CD4-positive, alpha-beta T cell (primary cell): ENCODE measurements at regions not wholly inside any gene's neighbourhood (a gene's known extent, or its start where the extent isn't known, plus 50 kb on each side); places are given as distances from the start of the nearest gene placed in this dataset.
"Not testable (repeated sequence)": the region's sequence is repeated elsewhere in the genome, so short reads cannot be mapped to it uniquely, and the experiment has no call there.

Experiments
- ATAC-seq: fragments of 200-7000 bp; cut with Tn5 transposase; one replicate; pipeline ENCODE4 v1.10.0; 2022; ENCODE audit warnings: mild to moderate bottlenecking; ENCODE audit not compliant: poor library complexity
- CTCF ChIA-PET: fragments of 350-600 bp; sonication (Branson Sonifier 250); formaldehyde crosslinking; loops from one replicate; lab custom pipeline; 2021; ENCODE audit warnings: antibody characterized with exemption, inconsistent platforms; lab: Charles Lee
- POLR2A ChIA-PET: fragments of 350-600 bp; sonication (Branson Sonifier 250); formaldehyde crosslinking; loops from one replicate; lab custom pipeline; 2021; ENCODE audit warnings: antibody characterized with exemption, inconsistent platforms; lab: Charles Lee
- DNase-seq, 14 experiments: peaks; one replicate each; pipeline ENCODE4 v3.0.0-alpha.2; 2013 to 2020; ENCODE audit warnings: mixed read lengths in 2 of 14
- H3K27ac ChIP-seq, 2 donors: one replicate each; pipeline versions ENCODE4 v1.5.1 to v1.7.0; 2013; ENCODE audit warnings: low read length in 2 of 2, low read depth in 1 of 2, mild to moderate bottlenecking in 1 of 2
- H3K27me3 ChIP-seq, 2 experiments: 1 replicate in 1 of 2; 2 replicates in 1 of 2; pipeline versions ENCODE4 v1.6.1 to v1.7.0; 2013; ENCODE audit warnings: low read length in 2 of 2, control low read depth in 1 of 2, mild to moderate bottlenecking in 1 of 2, moderate library complexity in 1 of 2; ENCODE audit not compliant: insufficient read depth in 2 of 2, control insufficient read depth in 1 of 2
- H3K36me3 ChIP-seq: one replicate; pipeline ENCODE4 v1.6.1; 2013; ENCODE audit warnings: low read length, control low read depth; ENCODE audit not compliant: insufficient read depth
- H3K4me1 ChIP-seq: one replicate; pipeline ENCODE4 v1.6.1; 2013; ENCODE audit warnings: low read length, control low read depth; ENCODE audit not compliant: insufficient read depth
- H3K4me3 ChIP-seq: one replicate; pipeline ENCODE4 v1.5.1; 2013; ENCODE audit warnings: mild to moderate bottlenecking, low read length, moderate library complexity
- H3K9me3 ChIP-seq, 2 experiments: 1 replicate in 1 of 2; 2 replicates in 1 of 2; pipeline versions ENCODE4 v1.6.1 to v1.7.0; 2013; ENCODE audit warnings: low read length in 2 of 2, mild to moderate bottlenecking in 2 of 2, control low read depth in 1 of 2, moderate library complexity in 1 of 2; ENCODE audit not compliant: control insufficient read depth in 1 of 2, insufficient read depth in 1 of 2
- H3K27ac Mint-ChIP-seq: one replicate; pipeline ENCODE4 v1.8.0; 2020; ENCODE audit warnings: mixed read lengths
- H3K27me3 Mint-ChIP-seq: one replicate; pipeline ENCODE4 v1.8.0; 2021; ENCODE audit warnings: mixed read lengths
- H3K36me3 Mint-ChIP-seq: one replicate; pipeline ENCODE4 v1.8.0; 2021; ENCODE audit warnings: low read depth, mixed read lengths
- H3K4me1 Mint-ChIP-seq: one replicate; pipeline ENCODE4 v1.8.0; 2021; ENCODE audit warnings: low read depth, mixed read lengths
- H3K4me3 Mint-ChIP-seq: one replicate; pipeline ENCODE4 v1.8.0; 2020; ENCODE audit warnings: mild to moderate bottlenecking, mixed read lengths
- H3K9me3 Mint-ChIP-seq: one replicate; pipeline ENCODE4 v1.8.0; 2020; ENCODE audit warnings: mixed read lengths
- CTCF ChIP-seq: fragments of 200-600 bp; IDR thresholded peaks from one replicate; pipeline ENCODE4 v1.8.0; 2022; ENCODE audit warnings: antibody characterized with exemption, mild to moderate bottlenecking
- intact Hi-C, 2 experiments: fragments of 100-400 bp; cut with DNase I in 1 of 2; cut with micrococcal nuclease in 1 of 2; formaldehyde crosslinking; loops; one replicate each; pipeline versions ENCODE4 v1.15.1 to v1.9.0; 2023 to 2025; cut with DNase I, micrococcal nuclease

GRCh38 chr6:140660295-140660694, 1285.8 kb upstream of the CITED2 start:
- no peaks in the 10 kb centered on the region for H3K9me3 ChIP-seq
- TF ChIP-seq CTCF = no peak
- Mint-ChIP-seq H3K4me1 (no peaks in the 10 kb centered on the region), H3K27me3 (no peaks in the 10 kb centered on the region), H3K27ac (no peak overlapping the region), H3K4me3 (no peak overlapping the region), H3K36me3 (no peaks in the 10 kb centered on the region), H3K9me3 (no peaks in the 10 kb centered on the region)
- no peak overlapping the region for H3K27ac ChIP-seq
- ATAC-seq = no peak
- no peaks in the 10 kb centered on the region for H3K27me3 ChIP-seq
- no peak overlapping the region for H3K4me3 ChIP-seq
- ChIA-PET CTCF (no interaction called here), POLR2A (no interaction called here)
- H3K4me1 ChIP-seq = no peaks in the 10 kb centered on the region
- no peaks in the 10 kb centered on the region for H3K36me3 ChIP-seq
- DNase-seq = no peak
- intact Hi-C loops = no loop called here

- H3K27ac Mint-ChIP-seq = no peak overlapping the region
- CTCF ChIA-PET = no interaction called here
- no peaks in the 10 kb centered on the region for H3K9me3 Mint-ChIP-seq
Measured at GRCh38 chr6:140653972-140654371, 1279.5 kb upstream of the CITED2 start.

GRCh38 chr6:140653506-140653905, 1279.1 kb upstream of the CITED2 start:
- Histone ChIP-seq H3K27ac (no peak overlapping the region), H3K4me1 (no peaks in the 10 kb centered on the region), H3K36me3 (no peaks in the 10 kb centered on the region), H3K9me3 (no peaks in the 10 kb centered on the region), H3K4me3 (no peak overlapping the region), H3K27me3 (no peaks in the 10 kb centered on the region)
- Mint-ChIP-seq H3K27ac (no peak overlapping the region), H3K27me3 (no peaks in the 10 kb centered on the region), H3K4me1 (no peaks in the 10 kb centered on the region), H3K4me3 (no peak overlapping the region), H3K9me3 (no peaks in the 10 kb centered on the region), H3K36me3 (no peaks in the 10 kb centered on the region)
- intact Hi-C loops = no loop called here
- ChIA-PET POLR2A (no interaction called here), CTCF (no interaction called here)
- no peak for ATAC-seq
- no peak for DNase-seq
- TF ChIP-seq CTCF = no peak

More at GRCh38 chr6:140653972-140654371, 1279.5 kb upstream of the CITED2 start:
- POLR2A ChIA-PET = no interaction called here
- Histone ChIP-seq H3K36me3 (no peaks in the 10 kb centered on the region), H3K4me1 (no peaks in the 10 kb centered on the region), H3K27me3 (no peaks in the 10 kb centered on the region), H3K27ac (no peak overlapping the region), H3K4me3 (no peak overlapping the region), H3K9me3 (no peaks in the 10 kb centered on the region)
- Mint-ChIP-seq H3K4me1 (no peaks in the 10 kb centered on the region), H3K27me3 (no peaks in the 10 kb centered on the region), H3K4me3 (no peak overlapping the region), H3K36me3 (no peaks in the 10 kb centered on the region)
- no peak for TF ChIP-seq CTCF
- intact Hi-C loops = no loop called here
- ATAC-seq (no peak), DNase-seq (no peak)

GRCh38 chr6:140649502-140649901, 1275.1 kb upstream of the CITED2 start:
- H3K36me3 Mint-ChIP-seq, POLR2A ChIA-PET, intact Hi-C loops, H3K9me3 Mint-ChIP-seq, H3K27ac ChIP-seq, ATAC-seq, DNase-seq, H3K27me3 Mint-ChIP-seq, H3K4me1 ChIP-seq, CTCF ChIA-PET, H3K4me1 Mint-ChIP-seq, H3K9me3 ChIP-seq, H3K36me3 ChIP-seq, H3K4me3 ChIP-seq, H3K27me3 ChIP-seq, H3K4me3 Mint-ChIP-seq, H3K27ac Mint-ChIP-seq: not testable (repeated sequence)

- H3K27me3 ChIP-seq, CTCF ChIA-PET, H3K27me3 Mint-ChIP-seq: not testable (repeated sequence)
Measured at GRCh38 chr6:140647322-140647721, 1272.9 kb upstream of the CITED2 start.

More at GRCh38 chr6:140647322-140647721, 1272.9 kb upstream of the CITED2 start:
- H3K4me1 ChIP-seq, H3K4me1 Mint-ChIP-seq, DNase-seq, H3K4me3 ChIP-seq, ATAC-seq, H3K27ac ChIP-seq, H3K9me3 ChIP-seq, H3K36me3 Mint-ChIP-seq, POLR2A ChIA-PET, H3K9me3 Mint-ChIP-seq, H3K4me3 Mint-ChIP-seq, H3K27ac Mint-ChIP-seq, H3K36me3 ChIP-seq, intact Hi-C loops: not testable (repeated sequence)
